Thyroid gland (tissue), 4 donors: ENCODE measurements at regions not wholly inside any gene's neighbourhood (a gene's known extent, or its start where the extent isn't known, plus 50 kb on each side); places are given as distances from the start of the nearest gene placed in this dataset.

Experiments used
- CTCF ChIP-seq, 6 experiments: fragments of 200-600 bp in 3 of 6; fragments of 450-650 bp in 3 of 6; sonication (generic) in 3 of 6; IDR thresholded peaks; one replicate each; pipeline ENCODE4 v1.5.1; 2016 to 2019; ENCODE audit warnings: antibody characterized with exemption in 6 of 6, mild to moderate bottlenecking in 2 of 6, inconsistent platforms in 1 of 6, moderate library complexity in 1 of 6
- POLR2A ChIP-seq, 2 donors: fragments of 450-650 bp; IDR thresholded peaks; one replicate each; pipeline ENCODE4 v1.6.1; 2017; ENCODE audit warnings: antibody characterized with exemption in 2 of 2, mild to moderate bottlenecking in 2 of 2, moderate library complexity in 1 of 2

DNA sequence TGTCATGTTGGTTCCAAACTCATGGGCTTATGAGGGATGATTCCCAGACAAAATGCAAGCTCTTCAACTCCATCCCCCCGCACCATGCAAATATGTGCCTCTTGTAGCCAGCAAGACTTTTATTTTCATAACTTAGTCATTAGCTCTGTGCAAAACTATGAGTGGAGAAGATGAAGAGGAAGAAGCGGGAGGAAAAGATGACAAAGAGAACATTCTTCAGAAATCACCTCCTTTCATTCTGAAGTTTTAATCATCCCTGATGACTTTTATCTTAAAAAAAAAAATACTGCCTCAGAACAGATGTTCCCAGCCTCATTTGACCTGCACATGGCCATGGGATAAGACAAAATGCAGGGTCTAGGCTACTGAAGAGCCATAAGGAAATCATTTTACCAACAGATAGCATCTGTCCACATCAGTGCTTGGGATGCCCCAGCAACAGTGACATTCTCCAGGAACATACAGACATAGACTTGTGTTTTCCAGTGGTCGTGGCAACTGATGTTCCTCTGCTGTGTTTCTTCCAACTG is 145.5 kb downstream of the WNT5A start:
- no peak for TF ChIP-seq POLR2A (IDR thresholded peaks at IDR 0.05)
- no peak for TF ChIP-seq CTCF (IDR thresholded peaks at IDR 0.05)
